CD4-positive, alpha-beta T cell treated with Interleukin-1 beta for 1 hour (primary cell): ENCODE measurements at regions not wholly inside any gene's neighbourhood (a gene's known extent, or its start where the extent isn't known, plus 50 kb on each side); places are given as distances from the start of the nearest gene placed in this dataset.

Experiments used
- DNase-seq, 2 donors: peaks; one replicate each; pipeline ENCODE4 v3.0.0-alpha.2; 2020 to 2022

DNA sequence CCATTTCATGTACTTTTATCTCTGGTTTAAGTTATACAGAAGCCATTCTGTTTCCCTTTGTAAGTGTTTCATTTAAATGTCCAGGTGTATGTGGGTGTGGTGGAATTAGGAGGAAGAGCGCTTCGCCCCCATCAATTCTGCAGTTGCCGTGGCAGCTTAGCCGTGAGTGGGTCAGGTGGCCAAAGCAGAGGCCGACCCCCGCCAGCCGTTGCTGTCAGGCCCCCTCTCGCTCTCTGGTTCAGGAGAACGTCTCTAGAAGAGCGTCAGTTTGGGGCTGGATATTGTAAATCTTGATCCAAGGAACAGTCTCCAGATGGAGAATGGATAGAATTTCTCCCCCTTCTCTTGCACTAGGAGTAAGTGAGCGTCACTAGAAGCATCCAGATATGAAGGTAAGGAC, 367.4 kb downstream of the FOXA2 start:
- no peak for DNase-seq

DNA sequence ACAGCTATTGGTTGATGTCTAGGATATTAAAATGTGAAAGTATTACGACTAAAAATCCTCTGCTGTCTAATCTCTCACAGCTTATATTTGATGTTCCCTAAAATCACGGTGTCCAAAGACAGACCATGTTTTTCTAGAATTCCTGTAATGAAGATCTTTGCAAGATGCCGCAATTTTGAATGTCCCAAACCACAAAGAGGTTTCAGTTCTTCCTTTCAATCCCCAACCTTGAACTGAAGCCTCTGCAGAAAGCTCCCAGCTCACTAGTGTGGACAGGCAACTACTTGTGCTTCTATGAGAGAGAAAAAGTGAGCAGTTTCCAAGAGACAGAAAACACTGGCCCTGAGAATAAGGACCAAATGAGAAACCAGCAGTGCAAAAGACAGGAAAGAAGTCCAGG, 370.1 kb downstream of the FOXA2 start:
- no peak for DNase-seq

DNA sequence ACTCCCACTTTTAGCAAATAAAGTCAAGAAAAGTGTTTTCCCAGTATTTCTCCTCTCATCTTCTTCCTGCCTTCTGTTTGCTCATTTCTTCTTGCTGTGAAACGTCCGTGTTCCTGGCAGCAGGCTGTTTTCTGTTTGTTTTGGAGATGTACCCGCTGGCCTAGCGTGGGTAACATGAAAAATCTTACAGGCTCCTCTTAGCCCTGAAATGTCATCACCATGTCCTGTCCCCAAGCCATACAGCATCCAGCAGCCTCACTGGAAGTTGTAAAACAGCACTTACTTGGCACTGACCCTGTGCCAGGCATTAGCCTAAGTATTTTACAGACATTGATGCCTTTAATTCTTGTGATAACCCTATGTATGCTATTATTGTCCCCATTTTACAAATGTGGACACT, 371.1 kb downstream of the FOXA2 start:
- DNase-seq = no peak

DNA sequence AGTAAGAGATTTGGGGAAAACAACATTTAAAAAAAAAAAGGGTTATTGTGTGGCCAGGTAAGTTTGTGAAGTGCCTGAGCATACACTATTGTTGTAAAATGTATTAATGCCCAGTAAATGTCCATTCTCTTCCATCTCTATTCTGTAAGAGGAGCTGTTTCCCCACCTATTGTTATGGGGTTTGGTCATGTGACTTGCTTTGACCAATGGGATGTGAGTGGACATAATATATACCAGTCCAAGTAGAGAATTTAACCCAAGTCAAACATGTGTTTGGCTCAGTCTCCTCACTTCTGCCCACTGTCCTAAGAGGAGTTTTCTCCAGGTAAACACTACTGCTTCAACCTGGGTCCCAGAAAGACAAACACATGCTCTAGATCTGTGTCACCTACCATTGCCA, 377.1 kb downstream of the FOXA2 start:
- DNase-seq = no peak

DNA sequence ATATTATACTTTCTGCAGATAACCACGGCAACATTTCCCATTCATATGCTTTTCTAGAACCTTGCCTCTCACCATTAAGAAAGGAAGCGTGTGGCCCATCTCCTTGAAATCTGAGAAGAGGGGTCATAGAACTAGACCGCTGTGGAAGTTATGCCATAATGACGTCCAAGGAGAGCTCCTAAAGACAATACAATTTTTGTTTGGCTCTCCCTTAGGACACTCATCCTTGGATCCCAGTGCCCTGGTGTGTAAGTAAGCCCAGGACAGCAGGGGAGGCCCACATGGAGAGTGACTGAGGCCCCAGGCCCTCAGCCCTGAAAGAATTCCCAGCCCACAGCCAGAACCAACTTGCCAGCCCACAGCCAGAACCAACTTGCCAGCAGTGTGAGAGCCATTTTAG, 379.6 kb downstream of the FOXA2 start:
- DNase-seq = no peak

DNA sequence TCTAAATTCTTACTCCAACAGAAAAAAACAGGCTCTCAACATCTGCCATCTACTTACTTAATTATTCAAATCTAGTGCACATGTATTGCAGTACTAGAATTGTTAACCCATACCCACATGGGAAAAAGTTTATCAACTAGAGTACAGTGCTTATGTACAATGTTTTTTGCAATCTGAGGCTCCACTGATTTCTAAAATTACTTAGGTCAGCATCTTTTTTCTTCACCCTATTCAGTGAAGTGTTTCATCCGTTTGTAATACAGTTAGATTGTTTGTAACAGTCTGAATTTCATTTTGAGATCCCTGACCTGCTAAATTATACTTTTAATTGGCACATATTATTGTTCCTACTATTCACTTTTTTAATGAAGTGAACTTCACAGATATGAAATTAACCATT, 402.2 kb downstream of the FOXA2 start:
- no peak for DNase-seq

DNA sequence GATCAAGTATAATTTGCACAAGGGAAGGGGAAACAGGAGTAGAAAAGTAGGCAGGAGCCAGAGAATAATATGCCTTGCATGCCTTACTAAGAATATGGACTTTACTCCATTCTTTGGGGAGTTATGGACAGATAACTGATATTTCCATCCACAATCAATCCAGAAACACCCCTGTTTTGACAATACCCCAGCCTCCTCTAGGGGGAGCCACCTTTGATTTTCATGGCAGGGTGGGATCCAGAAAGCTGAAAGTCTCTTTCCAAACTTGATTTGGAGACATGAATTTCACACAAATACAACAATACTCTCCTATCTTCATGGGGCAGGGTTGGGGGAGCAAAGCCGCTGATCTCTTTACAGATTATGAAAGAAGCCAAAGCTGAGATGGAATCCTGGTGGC, 404.1 kb downstream of the FOXA2 start:
- DNase-seq = no peak

DNA sequence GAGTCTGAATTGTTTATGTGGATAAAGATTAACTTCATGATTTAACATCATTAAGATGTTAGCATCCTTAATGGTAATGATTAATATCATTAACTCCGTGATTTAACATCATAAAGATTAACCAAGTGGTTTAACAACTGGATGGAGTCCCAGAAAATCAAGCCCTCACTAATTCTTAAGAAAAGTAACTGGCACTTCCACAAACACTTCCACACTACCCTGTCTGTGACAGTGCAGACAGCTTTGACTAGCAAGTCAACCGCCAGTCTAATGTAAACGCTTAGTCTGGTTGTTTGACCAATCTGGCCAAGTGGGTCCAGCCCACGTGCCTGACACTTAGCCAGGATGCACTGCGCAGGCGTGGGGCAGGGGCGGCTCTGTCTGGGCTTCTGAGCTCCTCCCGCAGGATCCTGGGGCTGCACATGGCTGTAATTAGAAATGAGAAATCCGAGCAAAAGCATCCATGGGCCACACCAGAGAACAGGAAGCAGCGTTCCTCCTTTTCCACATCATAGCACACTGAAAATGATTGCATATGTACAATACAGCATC, 424.2 kb downstream of the FOXA2 start:
- DNase-seq = no peak

DNA sequence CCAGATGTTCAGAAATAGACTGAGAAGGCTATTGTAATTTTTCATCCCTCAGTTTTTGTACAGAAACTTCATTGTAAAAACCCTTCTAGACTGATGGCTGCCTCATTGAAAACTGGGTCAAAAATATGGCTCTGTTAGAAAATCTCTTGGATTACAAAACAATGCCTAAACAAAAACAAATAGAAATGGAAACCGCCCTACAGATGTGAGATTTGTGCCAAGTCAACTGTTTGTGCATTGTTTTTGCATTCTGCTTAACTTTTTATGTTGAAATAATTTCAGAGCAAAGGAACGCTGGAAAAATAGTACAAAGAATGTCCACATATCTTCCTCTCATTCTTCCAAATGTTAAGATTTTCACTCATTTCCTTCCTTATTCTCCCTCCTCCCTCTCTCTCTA, 425.1 kb downstream of the FOXA2 start:
- DNase-seq = no peak

DNA sequence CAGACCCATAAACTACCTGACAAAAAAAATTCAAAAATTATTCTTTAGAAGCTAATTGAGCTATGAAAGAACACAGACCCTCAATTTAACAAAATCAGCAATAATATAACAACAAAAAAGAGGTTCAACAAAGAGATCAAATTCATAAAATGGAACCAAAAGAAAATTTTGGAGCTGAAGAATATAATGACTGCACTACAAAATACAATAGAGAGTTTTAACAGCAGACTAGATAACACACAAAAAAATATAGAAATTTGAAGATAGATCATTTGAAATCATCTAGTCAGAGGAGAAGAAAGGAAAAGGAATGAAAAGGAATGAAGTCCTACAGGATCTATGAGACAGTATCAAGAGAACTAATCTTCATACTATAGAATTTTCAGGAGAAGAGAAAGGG, 422.1 kb downstream of the PAX1 start:
- no peak for DNase-seq

DNA sequence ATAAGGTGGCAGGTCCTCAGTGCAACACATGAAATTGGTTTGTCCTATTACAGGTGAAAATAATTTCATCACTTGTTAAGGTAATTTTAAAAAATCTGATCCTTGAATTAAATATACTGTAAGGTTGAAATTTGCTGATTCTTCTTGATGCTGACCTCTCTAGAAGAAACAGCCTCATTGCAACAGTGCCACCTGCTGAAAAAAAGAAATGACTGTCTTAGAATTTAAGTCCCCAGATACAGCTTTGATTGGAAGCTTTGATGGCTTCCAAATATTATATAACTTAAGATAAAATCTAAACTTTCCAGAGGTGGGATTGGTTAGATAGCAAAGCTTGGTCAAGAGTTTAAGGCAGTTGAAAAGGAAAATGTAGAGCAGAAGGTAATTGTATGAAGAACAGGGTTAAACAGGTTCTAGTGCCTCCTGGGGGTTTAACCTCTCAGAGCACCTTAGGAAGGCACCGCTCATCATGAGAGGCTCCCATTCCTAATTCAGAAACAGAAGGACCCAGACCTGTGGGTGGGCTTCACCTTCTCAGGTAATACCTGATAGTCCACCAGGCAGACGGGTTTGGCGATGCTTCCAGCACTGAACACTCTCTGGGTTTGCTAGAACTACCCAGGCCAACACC, 401.0 kb downstream of the PAX1 start:
- DNase-seq = no peak

DNA sequence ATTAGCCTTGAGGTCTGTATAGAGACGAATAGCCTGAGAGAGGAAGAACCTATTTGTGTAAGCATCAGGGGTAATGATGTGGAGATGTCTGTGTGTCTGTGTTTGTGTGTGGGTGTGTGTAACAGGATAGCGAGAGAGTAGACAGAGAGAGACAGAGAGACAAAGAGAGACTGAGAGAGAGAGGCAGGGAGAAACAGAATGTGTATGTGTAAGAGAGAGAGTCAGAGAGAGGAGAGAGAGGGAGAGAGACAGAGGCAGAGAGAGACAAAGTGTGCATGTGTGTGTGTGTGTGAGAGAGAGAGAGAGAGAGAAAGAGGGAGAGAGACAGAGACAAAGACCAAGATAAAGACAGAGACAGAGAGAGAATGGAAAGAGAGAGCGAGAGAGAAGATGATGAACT, 396.1 kb downstream of the PAX1 start:
- no peak for DNase-seq

DNA sequence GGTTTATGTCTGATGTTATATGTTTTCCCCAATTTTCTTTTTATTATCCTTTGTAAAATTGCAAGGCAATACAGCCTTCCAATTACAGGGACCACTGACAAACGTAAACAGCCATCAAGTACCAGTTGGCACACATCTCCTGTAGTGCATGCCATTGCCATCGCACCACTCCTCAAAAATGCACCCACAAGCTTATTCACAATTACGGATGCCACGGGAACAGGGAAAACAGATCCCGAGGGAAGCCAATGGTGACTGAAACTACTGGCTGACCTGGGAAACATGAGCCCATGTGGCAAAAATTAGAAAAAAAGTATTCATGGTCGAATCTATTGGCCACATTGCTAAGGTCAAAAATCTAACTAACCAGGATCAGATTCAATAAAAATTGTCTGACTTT, 395.2 kb downstream of the PAX1 start:
- no peak for DNase-seq

DNA sequence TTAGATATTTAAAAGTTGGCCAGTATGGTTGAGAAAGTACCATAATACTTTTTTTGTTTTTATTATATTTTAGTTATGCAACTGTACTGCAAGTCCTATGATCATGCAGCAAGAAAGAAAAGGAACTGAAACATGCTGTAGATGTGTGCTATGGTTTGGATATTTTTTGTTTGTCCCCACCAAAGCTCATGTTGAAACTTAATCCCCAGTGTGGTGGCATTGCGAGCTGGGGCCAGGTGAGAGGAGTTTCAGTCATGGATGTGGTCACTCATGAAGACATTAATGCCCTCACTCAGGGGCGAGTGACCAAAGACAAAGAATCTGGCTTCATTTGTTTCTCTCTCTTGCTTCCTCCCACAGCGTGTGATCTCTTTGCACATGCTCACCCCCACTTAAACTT, 393.9 kb downstream of the PAX1 start:
- no peak for DNase-seq

DNA sequence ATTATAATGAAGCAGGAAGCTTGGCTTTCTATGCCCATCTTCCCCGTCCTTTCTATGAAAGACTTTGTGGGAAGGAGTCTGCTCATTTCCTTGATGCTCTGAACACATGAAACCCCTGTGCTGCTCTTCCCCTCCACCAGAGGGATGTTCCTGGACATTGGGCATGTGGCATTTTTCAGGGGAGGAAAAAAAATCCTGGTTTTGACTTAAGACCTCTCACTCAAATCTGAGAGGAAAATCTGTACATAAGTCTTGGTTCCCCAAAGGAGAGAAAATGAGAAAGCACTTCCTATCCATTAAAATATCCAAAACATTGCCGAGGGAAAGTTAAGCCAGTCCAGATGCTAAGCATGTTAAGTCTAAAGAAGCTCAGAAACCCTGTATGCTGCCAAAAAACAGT, 393.0 kb downstream of the PAX1 start:
- DNase-seq = no peak

DNA sequence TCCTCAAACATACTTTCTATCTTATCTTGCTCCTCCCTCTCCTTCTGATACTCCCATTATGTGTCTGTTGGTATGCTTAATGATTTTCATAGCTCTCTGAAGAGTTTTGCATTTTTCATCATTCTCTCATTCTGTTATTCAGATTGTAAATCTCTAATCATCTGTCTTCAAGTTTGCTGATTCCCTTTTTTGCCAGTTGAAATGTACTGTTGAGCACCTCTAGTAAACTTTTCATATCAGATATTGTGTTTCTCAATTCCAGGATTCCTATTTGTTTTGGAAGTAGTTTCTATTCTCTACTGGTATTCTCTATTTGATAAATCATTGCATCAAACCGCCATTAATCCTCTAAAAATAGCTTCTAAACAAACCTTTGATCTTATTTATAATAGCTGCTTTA, 387.7 kb downstream of the PAX1 start:
- no peak for DNase-seq

DNA sequence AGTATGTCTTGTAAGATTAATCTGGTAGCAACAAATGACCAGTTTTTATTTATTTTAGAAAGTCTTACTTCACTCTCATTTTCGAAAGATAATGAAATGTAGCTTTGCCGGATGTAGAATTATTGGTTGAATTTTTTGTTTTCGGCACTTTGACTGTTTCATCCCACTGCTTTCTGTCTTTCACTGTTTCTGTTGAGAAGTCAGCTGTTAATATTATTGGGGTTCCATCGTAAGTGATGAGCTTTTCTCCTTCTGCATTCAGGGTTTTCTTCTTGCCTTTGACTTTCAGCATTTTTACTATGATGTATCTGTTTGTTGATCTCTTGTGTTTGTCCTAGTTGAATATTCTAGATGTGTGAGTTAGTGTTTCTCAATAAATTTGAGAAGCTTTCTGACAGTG, 383.4 kb downstream of the PAX1 start:
- no peak for DNase-seq

DNA sequence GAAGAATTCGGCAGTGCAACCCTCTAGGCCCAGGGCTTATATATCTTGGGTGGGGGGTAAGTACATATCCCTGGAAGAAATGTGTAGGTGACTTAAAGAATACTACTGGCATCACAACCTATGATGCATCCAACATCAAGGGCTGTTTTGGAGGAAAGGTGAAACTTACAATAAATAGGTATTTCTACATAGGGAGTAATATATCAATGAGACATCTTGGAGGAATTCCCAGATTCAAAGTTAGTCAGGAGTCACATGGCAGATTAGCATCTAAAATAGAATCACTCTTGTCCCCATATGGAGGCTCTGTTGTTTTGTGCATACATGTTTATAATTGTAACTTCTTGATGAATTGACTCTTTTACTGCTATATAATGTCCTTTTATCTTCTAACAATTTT, 375.5 kb downstream of the PAX1 start:
- DNase-seq = no peak

DNA sequence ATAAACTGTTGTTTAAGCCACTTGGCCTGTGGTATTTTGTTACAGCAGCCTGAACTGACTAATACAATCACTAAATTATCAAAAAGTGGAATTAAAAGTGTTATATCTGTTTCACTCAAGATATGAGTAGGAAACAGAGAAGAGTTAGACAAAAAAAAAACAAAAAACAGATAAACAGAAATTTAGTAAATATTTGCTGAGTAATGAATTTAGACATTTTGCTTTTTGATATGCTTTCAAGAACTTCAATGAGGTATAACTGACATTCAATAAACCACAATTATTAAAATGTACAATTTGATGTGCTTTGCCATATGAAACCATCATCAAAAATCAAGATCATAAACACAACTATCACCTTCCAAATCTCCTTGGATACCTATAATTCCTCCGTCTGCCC, 369.2 kb downstream of the PAX1 start:
- no peak for DNase-seq

DNA sequence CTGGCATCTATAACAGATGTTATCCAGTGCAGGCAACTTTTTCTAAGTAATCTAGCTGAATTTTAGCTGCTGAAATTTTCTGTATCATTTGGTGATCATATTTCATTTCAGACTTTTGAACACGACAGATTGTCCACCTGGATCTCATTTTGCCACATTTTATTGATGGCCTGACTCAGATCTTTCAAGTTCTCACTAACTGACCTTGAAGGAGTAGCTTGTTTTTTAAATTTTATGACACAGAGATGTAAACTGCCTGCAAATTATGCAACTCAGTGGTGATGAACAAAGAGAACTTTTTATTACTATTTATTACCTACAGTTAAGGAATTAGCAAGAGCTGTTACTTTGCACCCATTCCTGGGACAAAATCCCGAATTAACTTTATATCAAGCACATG, 366.4 kb downstream of the PAX1 start:
- no peak for DNase-seq

DNA sequence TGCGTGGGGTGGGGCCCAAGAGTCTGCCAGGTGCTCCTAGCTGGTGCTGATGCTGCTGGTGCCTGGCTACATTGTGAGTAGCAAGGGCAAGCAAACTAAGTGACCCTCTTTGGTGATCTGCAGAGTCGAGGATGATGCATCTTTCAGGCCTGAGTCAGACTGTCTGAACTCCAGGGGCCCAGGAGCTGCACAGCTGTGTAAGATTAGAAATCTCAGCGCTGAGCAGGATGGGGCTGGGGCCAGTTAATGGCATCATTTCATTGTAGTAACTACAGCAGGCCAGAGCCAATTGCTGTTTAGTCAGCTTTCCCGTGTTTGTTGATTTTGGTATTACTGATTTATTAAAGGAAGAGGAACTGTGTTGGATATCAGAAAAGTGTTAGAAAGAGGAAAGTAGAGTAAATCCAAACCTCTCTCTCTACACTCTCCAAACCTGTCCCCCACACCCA, 365.2 kb downstream of the PAX1 start:
- no peak for DNase-seq

DNA sequence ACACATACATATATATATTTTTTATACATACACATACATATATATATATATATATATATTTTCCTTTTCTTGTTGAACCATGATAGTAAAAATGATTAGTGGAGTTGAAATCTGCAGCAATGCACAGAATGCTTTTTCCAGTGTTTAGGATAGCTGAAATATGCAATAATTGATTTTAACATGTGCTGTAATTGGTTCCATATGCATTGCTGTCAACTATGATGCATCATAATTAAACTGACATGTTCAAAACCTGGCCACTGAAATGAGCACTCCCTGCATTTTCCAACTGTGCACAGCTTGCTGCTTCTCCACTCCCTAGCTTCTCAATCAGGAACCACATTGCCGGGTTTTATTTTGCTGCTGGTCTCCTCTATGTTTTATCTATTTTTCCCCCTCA, 358.3 kb downstream of the PAX1 start:
- no peak for DNase-seq

DNA sequence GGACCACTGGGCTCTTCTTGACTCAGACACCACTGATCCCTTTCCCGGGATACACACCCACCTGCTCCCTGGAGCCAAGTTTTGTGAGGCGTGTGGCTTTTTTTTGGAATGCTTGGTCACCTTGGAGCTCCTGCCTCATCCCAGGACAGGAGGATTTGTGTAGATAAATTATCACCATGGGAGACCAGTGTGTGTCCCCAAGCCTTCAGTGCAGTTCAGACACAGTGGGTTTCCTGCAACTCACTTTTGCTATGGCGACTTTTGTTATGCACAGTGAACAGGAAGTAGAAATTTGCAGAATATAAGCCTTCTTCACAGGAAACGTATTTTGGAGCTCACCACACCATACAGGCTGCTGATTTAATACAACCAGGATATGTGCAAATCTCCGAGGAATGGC, 357.4 kb downstream of the PAX1 start:
- no peak for DNase-seq

DNA sequence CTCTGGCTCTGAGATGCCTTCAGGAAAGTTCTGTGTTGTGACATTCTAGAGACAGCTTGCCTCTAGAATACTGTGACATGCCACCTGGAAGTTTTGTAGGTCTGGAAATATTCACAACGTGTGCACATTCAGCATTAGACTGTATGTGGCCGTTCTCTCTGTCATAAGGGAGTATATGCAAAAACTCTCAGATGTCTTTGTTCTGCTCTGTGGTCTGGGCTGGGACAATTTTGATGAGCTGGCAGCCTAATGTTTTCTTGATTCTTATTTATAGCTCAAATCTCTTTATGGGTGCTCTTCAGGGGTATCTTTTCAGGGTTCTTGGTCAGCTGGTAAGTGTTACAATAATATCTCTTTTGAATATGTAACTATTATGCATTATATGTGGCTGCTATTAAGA, 355.1 kb downstream of the PAX1 start:
- no peak for DNase-seq

DNA sequence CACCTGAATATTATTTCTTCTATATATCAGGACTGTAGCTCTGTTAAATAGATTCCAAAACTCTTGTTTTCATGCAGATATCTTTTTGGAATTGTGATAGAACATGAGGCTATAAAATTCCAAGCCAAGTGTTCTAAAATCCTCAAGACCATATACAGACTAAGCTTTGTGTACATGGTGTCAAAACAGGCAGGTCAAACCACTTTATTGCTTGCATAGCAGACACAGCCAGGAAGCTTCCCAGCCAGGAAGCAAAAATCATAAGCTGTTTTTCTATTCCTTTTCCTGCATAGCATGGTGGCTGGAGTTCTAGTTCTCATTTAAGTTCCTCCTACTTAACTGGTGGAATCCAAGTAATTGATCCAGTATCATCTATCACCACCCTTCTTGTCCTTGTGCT, 353.3 kb downstream of the PAX1 start:
- no peak for DNase-seq

DNA sequence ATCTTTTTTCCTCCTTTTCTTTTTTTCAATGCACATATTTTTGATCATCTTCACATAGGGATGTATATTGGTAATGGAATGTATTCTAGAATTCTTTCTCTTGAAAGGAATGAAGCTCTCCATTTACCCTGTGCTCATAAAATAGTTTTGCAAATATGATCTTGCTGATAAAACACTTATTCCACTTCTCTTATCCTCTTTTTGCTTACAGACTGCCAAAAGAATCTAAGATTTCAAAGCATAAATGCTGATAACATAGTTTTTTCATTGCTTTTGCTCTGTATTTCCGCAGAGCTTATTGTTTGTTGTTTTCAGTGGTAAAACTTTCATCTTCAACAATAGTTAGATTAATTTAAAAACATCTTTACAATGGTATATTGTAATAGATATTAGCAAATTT, 350.5 kb downstream of the PAX1 start:
- DNase-seq = no peak
